GM23338 (cell line): ENCODE measurements at regions not wholly inside any gene's neighbourhood (a gene's known extent, or its start where the extent isn't known, plus 50 kb on each side); places are given as distances from the start of the nearest gene placed in this dataset.

Experiments used
- CREB1 ChIP-seq: fragments of 250-450 bp; sonication (Bioruptor Pico); IDR thresholded peaks from 2 replicates; pipeline ENCODE4 v1.5.0; 2020; ENCODE audit warnings: low read depth, mild to moderate bottlenecking, moderate library complexity
- CTCF ChIP-seq, 2 experiments: fragments of 200-600 bp in 1 of 2; sonication (generic) in 1 of 2; conservative IDR thresholded peaks; 2 replicates each; pipeline versions ENCODE4 v1.5.1 to v1.6.1; 2016 to 2017; ENCODE audit warnings: antibody characterized with exemption in 2 of 2, low read depth in 2 of 2, mild to moderate bottlenecking in 2 of 2, moderate library complexity in 1 of 2
- EZH2 ChIP-seq: fragments of 200-600 bp; sonication (generic); IDR thresholded peaks from one replicate; pipeline ENCODE4 v1.8.0; 2017; ENCODE audit warnings: antibody characterized with exemption, mild to moderate bottlenecking, low read depth; ENCODE audit not compliant: unreplicated experiment
- EZH2phosphoT487 ChIP-seq: fragments of 200-600 bp; sonication (generic); IDR thresholded peaks from one replicate; pipeline ENCODE4 v1.8.1; 2018; ENCODE audit warnings: antibody characterized with exemption; ENCODE audit not compliant: unreplicated experiment
- JUNB ChIP-seq: IDR thresholded peaks from one replicate; pipeline ENCODE4 v1.6.1; 2016; ENCODE audit warnings: antibody characterized with exemption; ENCODE audit not compliant: unreplicated experiment
- POLR2AphosphoS5 ChIP-seq: IDR thresholded peaks from 2 replicates; pipeline ENCODE4 v1.6.1; 2016; ENCODE audit warnings: antibody characterized with exemption, low read depth
- REST ChIP-seq: IDR thresholded peaks from one replicate; pipeline ENCODE4 v1.6.1; 2018; ENCODE audit warnings: antibody characterized with exemption; ENCODE audit not compliant: unreplicated experiment
- ZNF114 ChIP-seq: fragments of 250-450 bp; sonication (Bioruptor Pico); IDR thresholded peaks from 2 replicates; pipeline ENCODE4 v1.5.0; 2020; ENCODE audit warnings: mild to moderate bottlenecking, moderate library complexity

DNA sequence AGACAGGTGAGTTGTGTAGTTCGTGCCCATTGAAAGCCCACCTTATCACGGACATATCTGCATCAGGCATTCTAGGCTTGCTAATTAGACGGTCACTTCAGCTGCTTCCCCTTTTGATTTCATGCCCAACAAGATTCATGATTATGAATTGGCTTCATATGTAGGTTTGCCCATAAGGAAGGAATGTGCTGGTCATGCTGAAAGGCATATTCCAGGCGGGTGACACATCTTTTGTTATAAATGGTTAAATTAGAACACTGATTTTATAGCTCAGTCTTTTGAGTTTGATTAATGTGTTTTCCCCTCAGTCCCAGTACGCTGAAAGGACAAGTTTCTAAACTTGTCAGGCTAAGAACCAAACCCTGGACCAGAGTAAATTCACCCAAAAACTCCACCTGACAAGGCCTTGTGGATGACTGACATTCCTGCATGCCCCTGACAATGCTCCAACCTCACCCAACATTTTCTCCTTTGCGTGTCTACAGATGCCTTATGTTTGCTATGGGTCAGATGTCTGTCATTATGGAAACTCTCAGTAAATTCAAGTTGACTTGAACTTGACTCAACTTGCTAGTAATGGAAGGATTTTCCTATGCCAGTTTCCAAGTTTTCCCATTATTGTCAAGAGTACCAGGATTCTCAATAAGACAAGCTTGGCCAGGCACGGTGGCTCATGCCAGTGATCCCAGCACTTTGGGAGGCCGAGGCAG is 421.9 kb downstream of the PMP22 start:
- TF ChIP-seq EZH2phosphoT487: no peak
- no peak for TF ChIP-seq EZH2
- no peak for TF ChIP-seq CTCF (conservative IDR thresholded peaks at IDR 0.05; ENCODE audit: low read depth in 2 of 2)
- no peak for TF ChIP-seq POLR2AphosphoS5
- TF ChIP-seq ZNF114 (CRISPR knock-in tag): no peak
- TF ChIP-seq CREB1: no peak
- no peak for TF ChIP-seq REST
- TF ChIP-seq JUNB: no peak
